GM12878 (cell line): ENCODE measurements at regions not wholly inside any gene's neighbourhood (a gene's known extent, or its start where the extent isn't known, plus 50 kb on each side); places are given as distances from the start of the nearest gene placed in this dataset.

ENCODE experiments used
- ASH2L ChIP-seq: fragments of 300-600, 200-600 bp; sonication (generic); IDR thresholded peaks from 2 replicates; pipeline ENCODE4 v1.6.1; 2017; ENCODE audit warnings: low read depth, mild to moderate bottlenecking, borderline replicate concordance
- CHD4 ChIP-seq: fragments of 200-600 bp; sonication (generic); IDR thresholded peaks from 2 replicates; pipeline ENCODE4 v1.6.1; 2016; ENCODE audit warnings: mild to moderate bottlenecking
- EP300 ChIP-seq, 2 experiments: fragments of 150-350 bp in 1 of 2; IDR thresholded peaks; 2 replicates each; pipeline ENCODE4 v1.6.1; 2011 to 2012; ENCODE audit warnings: low read depth in 2 of 2, low read length in 2 of 2, borderline replicate concordance in 1 of 2, improper control_type of control experiment in 1 of 2, inconsistent platforms in 1 of 2; ENCODE audit not compliant: control insufficient read depth in 1 of 2
- FOXK2 ChIP-seq: fragments of 450-650 bp; IDR thresholded peaks from 2 replicates; pipeline ENCODE4 v1.6.1; 2017; ENCODE audit warnings: mild to moderate bottlenecking, moderate library complexity
- RBBP5 ChIP-seq: fragments of 200-600 bp; sonication (generic); conservative IDR thresholded peaks from 2 replicates; pipeline ENCODE4 v1.6.1; 2016
- TF ChIP-seq, protein P1 (sequence below): fragments of 450-650 bp; formaldehyde crosslinking; IDR thresholded peaks from 2 replicates; pipeline ENCODE4 v1.4.0; 2020; ENCODE audit warnings: mild to moderate bottlenecking, moderate library complexity
- TF ChIP-seq, protein P2 (sequence below): IDR thresholded peaks from 2 replicates; pipeline ENCODE4 v1.6.1; 2012; ENCODE audit warnings: mild to moderate bottlenecking, low read depth, low read length

DNA sequence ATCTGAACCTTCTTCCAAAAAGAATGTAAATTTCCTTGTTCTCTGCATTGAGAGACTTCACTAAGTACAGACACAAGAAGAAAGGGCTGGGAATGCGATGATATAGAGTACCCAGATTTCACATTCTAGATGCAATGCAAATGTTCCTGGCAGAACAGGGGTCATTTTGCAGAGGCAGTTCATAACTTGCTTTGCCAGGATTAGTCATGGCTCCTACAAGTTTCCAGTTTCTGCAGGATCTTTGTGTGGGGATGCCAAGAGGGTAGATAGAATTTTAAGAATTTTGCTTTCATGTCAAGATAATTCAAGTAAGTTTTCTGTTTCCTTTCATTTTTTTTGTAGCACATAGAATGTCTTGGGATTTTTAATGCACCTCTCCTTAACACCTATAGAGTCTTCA is 181.2 kb downstream of the FGF9 start:
- no peak for TF ChIP-seq CHD4
- TF ChIP-seq ASH2L: no peak
- TF ChIP-seq FOXK2: no peak
- TF ChIP-seq EP300 (IDR thresholded peaks at IDR 0.05; ENCODE audit: borderline replicate concordance in 1 of 2, control insufficient read depth in 1 of 2, low read depth in 2 of 2, low read length in 2 of 2): no peak
- TF ChIP-seq, protein P1, sequence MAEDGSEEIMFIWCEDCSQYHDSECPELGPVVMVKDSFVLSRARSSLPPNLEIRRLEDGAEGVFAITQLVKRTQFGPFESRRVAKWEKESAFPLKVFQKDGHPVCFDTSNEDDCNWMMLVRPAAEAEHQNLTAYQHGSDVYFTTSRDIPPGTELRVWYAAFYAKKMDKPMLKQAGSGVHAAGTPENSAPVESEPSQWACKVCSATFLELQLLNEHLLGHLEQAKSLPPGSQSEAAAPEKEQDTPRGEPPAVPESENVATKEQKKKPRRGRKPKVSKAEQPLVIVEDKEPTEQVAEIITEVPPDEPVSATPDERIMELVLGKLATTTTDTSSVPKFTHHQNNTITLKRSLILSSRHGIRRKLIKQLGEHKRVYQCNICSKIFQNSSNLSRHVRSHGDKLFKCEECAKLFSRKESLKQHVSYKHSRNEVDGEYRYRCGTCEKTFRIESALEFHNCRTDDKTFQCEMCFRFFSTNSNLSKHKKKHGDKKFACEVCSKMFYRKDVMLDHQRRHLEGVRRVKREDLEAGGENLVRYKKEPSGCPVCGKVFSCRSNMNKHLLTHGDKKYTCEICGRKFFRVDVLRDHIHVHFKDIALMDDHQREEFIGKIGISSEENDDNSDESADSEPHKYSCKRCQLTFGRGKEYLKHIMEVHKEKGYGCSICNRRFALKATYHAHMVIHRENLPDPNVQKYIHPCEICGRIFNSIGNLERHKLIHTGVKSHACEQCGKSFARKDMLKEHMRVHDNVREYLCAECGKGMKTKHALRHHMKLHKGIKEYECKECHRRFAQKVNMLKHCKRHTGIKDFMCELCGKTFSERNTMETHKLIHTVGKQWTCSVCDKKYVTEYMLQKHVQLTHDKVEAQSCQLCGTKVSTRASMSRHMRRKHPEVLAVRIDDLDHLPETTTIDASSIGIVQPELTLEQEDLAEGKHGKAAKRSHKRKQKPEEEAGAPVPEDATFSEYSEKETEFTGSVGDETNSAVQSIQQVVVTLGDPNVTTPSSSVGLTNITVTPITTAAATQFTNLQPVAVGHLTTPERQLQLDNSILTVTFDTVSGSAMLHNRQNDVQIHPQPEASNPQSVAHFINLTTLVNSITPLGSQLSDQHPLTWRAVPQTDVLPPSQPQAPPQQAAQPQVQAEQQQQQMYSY (CRISPR knock-in tag): no peak
- no peak for TF ChIP-seq RBBP5
- TF ChIP-seq, protein P2, sequence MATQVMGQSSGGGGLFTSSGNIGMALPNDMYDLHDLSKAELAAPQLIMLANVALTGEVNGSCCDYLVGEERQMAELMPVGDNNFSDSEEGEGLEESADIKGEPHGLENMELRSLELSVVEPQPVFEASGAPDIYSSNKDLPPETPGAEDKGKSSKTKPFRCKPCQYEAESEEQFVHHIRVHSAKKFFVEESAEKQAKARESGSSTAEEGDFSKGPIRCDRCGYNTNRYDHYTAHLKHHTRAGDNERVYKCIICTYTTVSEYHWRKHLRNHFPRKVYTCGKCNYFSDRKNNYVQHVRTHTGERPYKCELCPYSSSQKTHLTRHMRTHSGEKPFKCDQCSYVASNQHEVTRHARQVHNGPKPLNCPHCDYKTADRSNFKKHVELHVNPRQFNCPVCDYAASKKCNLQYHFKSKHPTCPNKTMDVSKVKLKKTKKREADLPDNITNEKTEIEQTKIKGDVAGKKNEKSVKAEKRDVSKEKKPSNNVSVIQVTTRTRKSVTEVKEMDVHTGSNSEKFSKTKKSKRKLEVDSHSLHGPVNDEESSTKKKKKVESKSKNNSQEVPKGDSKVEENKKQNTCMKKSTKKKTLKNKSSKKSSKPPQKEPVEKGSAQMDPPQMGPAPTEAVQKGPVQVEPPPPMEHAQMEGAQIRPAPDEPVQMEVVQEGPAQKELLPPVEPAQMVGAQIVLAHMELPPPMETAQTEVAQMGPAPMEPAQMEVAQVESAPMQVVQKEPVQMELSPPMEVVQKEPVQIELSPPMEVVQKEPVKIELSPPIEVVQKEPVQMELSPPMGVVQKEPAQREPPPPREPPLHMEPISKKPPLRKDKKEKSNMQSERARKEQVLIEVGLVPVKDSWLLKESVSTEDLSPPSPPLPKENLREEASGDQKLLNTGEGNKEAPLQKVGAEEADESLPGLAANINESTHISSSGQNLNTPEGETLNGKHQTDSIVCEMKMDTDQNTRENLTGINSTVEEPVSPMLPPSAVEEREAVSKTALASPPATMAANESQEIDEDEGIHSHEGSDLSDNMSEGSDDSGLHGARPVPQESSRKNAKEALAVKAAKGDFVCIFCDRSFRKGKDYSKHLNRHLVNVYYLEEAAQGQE: no peak
